Smooth muscle cell (in vitro differentiated cells): ENCODE measurements at regions not wholly inside any gene's neighbourhood (a gene's known extent, or its start where the extent isn't known, plus 50 kb on each side); places are given as distances from the start of the nearest gene placed in this dataset.

ENCODE experiments used
- DNase-seq: peaks from one replicate; lab custom pipeline; 2025; ENCODE audit not compliant: unreplicated experiment; lab: John Stamatoyannopoulos, UW
- H2AFZ ChIP-seq: fragments of 200-600 bp; sonication (generic); 2 replicates; pipeline ENCODE4 v1.6.0; 2016; ENCODE audit warnings: antibody characterized with exemption, low read depth, mild to moderate bottlenecking
- H3F3A ChIP-seq: fragments of 200-600 bp; sonication (generic); 2 replicates; pipeline ENCODE4 v1.6.0; 2017; ENCODE audit warnings: antibody characterized with exemption, low read depth
- H3K27ac ChIP-seq: fragments of 200-600 bp; sonication (generic); 2 replicates; pipeline ENCODE4 v1.5.1; 2016; ENCODE audit warnings: low read depth, mild to moderate bottlenecking
- H3K27me3 ChIP-seq: fragments of 200-600 bp; sonication (generic); 2 replicates; pipeline ENCODE4 v1.6.1; 2016; ENCODE audit warnings: low read depth, mild to moderate bottlenecking
- H3K36me3 ChIP-seq: fragments of 200-600 bp; sonication (generic); 2 replicates; pipeline ENCODE4 v1.5.1; 2016; ENCODE audit warnings: low read depth
- H3K4me1 ChIP-seq: fragments of 200-600 bp; sonication (generic); 2 replicates; pipeline ENCODE4 v1.5.1; 2016; ENCODE audit warnings: low read depth
- H3K4me2 ChIP-seq: fragments of 200-600 bp; sonication (generic); 2 replicates; pipeline ENCODE4 v1.6.0; 2016; ENCODE audit warnings: mild to moderate bottlenecking
- H3K4me3 ChIP-seq: fragments of 200-600 bp; sonication (generic); 2 replicates; pipeline ENCODE4 v1.5.1; 2016; ENCODE audit warnings: mild to moderate bottlenecking
- H3K79me2 ChIP-seq: fragments of 200-600 bp; sonication (generic); 2 replicates; pipeline ENCODE4 v1.6.0; 2016; ENCODE audit warnings: low read depth, mild to moderate bottlenecking
- H3K9ac ChIP-seq: fragments of 200-600 bp; sonication (generic); 2 replicates; pipeline ENCODE4 v1.6.0; 2016; ENCODE audit warnings: low read depth
- H3K9me3 ChIP-seq: fragments of 200-600 bp; sonication (generic); replicated peaks from 2 replicates; pipeline ENCODE4 v1.5.1; 2016; ENCODE audit warnings: low read depth
- H4K20me1 ChIP-seq: fragments of 200-600 bp; sonication (generic); 2 replicates; pipeline ENCODE4 v1.6.0; 2016; ENCODE audit warnings: low read depth
- CTCF ChIP-seq: fragments of 200-600 bp; sonication (generic); IDR thresholded peaks from 2 replicates; pipeline ENCODE4 v1.5.1; 2017; ENCODE audit warnings: borderline replicate concordance, mild to moderate bottlenecking, antibody characterized with exemption; ENCODE audit not compliant: insufficient read depth, poor library complexity, severe bottlenecking
- WGBS: methylation state at CpG from one replicate; pipeline ENCODE4 v1.1.7; 2016; ENCODE audit warnings: low lambda C conversion rate; 5-methylcytosine and 5-hydroxymethylcytosine counted together

GRCh38 chr20:37600486-37600885 lies 72.8 kb upstream of the BLCAP start:
- peaks cover 46% of the 10 kb centered on the region for H3K27me3 ChIP-seq
- H3K4me1 ChIP-seq = peaks cover 16% of the 10 kb centered on the region
- no peak for DNase-seq
- H3K9me3 ChIP-seq = no peaks in the 10 kb centered on the region
- no peaks in the 10 kb centered on the region for H3K36me3 ChIP-seq
- no peak for TF ChIP-seq CTCF
- H3K4me2 ChIP-seq = no peak overlapping the region
- H2AFZ ChIP-seq = no peak overlapping the region
- H3K79me2 ChIP-seq = no peaks in the 10 kb centered on the region
- 52% methylated on average over 3 of the region's 3 CpGs for WGBS
- no peak overlapping the region for H3K27ac ChIP-seq
- H3F3A ChIP-seq = no peaks in the 10 kb centered on the region
- H4K20me1 ChIP-seq = no peaks in the 10 kb centered on the region
- no peak overlapping the region for H3K4me3 ChIP-seq
- no peak overlapping the region for H3K9ac ChIP-seq

DNA sequence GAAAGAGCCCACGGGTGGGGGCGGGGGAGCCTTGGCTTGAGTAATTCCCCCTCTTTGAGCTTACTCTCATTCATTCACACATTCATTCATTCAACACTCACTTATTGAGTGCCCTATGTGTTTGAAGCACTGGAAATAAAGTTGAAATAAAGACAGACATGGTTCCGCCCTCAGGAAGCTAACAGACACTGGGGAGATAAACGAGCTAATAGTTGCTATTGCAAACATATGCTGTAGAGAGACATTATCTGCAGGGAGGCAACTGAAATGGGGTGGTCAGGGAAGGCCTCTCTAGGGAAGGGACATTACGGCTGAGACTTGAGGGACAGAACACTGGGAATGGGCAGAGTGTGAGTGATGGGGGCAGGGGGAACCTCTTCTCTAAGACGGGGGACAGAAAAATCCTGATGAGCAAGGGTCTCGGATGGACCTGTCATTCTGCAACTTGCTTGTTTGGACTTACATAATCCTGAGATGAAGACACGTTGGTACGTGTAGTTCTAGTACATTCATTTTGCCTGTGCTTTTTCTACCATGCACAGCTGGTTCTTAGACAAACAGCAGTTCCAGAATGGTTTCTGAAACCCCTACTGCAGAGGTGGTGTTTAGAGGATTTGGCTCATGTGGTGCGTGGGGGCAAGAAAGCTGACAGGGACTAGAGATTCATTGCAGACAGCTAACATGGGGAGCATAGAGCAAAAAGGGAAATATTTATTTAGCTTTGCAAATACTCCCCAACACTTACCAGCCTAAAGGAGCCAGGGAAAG lies 71.1 kb upstream of the BLCAP start:
- H2AFZ ChIP-seq = no peak overlapping the region
- no peaks in the 10 kb centered on the region for H3K36me3 ChIP-seq
- H3K4me3 ChIP-seq = no peak overlapping the region
- H3K9ac ChIP-seq = no peak overlapping the region
- WGBS = 52% methylated on average over 10 of the region's 10 CpGs
- H3F3A ChIP-seq = no peaks in the 10 kb centered on the region
- no peak for DNase-seq
- no peaks in the 10 kb centered on the region for H4K20me1 ChIP-seq
- H3K79me2 ChIP-seq = no peaks in the 10 kb centered on the region
- H3K4me1 ChIP-seq = peaks cover 16% of the 10 kb centered on the region
- peaks cover 31% of the 10 kb centered on the region for H3K27me3 ChIP-seq
- H3K4me2 ChIP-seq = no peak overlapping the region
- H3K27ac ChIP-seq = no peak overlapping the region
- TF ChIP-seq CTCF = no peak
- no peaks in the 10 kb centered on the region for H3K9me3 ChIP-seq

- H3K9me3 ChIP-seq = no peaks in the 10 kb centered on the region
- no peak overlapping the region for H3K4me2 ChIP-seq
- WGBS = 5% methylated on average over 4 of the region's 24 CpGs
- no peak overlapping the region for H3K9ac ChIP-seq
- H3K36me3 ChIP-seq = no peaks in the 10 kb centered on the region
- H3K4me3 ChIP-seq = no peak overlapping the region
- H2AFZ ChIP-seq = no peak overlapping the region
- no peak for TF ChIP-seq CTCF
- H3K79me2 ChIP-seq = no peaks in the 10 kb centered on the region
- H3K27ac ChIP-seq = no peak overlapping the region
- H3K27me3 ChIP-seq = peaks cover 35% of the 10 kb centered on the region
- DNase-seq = no peak
- H3F3A ChIP-seq = no peaks in the 10 kb centered on the region
- no peaks in the 10 kb centered on the region for H4K20me1 ChIP-seq
- H3K4me1 ChIP-seq = peaks cover 16% of the 10 kb centered on the region
These were observed 70.4 kb upstream of the BLCAP start for GRCh38 chr20:37598100-37598543.
